ENCODE measurements at regions not wholly inside any gene's neighbourhood (a gene's known extent, or its start where the extent isn't known, plus 50 kb on each side); places are given as distances from the start of the nearest gene placed in this dataset.
"Not testable (repeated sequence)": the region's sequence is repeated elsewhere in the genome, so short reads cannot be mapped to it uniquely, and the experiment has no call there.

GRCh38 chr5:62065050-62065449, 241.0 kb upstream of the KIF2A start:
- DNase-seq = no peak

- no peak for DNase-seq
Observed at GRCh38 chr5:62066761-62067277, 239.2 kb upstream of the KIF2A start.

DNA sequence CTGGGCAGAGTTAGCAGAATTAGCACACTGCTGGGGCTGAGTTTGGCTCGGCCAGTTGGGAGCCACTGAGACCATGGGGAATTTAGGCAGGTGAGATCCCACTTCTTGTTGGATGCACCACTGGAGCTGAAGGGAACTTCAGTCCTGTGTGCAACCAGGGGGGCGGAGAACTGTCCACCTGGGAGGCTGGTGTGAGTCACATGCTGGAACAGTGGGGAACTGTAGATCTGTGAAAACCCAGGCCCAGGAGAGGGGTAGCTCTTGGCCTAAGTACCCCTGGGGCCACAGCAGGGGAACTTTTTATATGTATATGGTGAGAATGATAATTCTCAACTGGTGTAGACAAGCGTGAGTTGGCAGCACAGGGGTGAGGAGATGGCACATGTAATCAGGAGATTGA, 237.5 kb upstream of the KIF2A start:
- DNase-seq = no peak

DNA sequence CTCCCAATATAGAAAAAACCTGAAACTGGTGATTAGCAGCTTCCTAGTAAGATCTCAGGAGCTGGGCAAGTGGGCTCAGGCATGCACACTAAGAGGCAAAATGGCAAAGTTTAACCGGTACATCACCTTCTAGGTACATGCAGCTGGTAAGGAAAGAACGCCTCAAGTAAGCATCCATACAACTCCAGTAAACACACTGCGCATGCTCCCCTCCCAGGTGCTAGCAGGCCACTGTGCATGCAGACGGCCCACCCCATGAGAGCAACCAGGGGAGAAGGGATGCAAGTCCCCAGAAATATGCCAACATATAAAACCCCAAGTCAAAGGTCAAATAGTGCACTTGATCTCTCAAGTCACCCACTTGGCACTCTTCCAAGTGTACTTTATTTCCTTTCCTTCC, 228.6 kb upstream of the KIF2A start:
- DNase-seq = no peak

DNA sequence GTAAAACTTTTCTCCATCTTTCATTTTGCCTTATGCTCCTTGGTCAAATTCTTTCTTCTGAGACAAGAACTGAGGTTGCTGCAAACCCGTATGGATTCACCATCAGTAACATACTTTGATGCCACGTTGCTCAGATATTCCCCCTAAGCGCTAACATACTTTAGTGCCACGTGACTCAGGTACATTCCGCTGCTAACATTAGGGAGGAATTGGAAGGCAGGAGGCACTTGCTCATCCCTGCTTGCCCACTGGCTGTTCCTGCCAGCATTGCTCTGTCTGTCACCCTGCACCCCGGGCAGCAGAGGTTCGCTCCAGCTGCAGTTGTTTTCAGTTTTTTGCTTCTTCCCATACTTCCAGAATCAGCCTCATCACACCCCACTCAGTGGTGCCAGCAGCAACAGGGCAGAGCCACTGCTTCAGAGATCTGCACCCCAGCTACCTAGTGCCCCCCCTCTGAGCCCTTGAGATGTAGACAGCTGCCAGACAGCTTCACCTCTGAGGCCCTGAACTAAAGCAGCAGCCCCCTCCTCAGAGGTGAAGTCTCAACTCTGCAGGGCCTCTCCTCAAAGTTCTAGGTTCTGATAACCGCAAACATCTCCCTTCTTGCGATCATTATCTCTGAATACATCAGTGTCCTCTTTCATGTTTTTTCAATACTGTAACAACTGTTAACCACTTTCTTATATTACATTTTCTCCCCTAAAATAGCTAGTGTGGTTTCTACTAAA, 228.0 kb upstream of the KIF2A start:
- DNase-seq = no peak

DNA sequence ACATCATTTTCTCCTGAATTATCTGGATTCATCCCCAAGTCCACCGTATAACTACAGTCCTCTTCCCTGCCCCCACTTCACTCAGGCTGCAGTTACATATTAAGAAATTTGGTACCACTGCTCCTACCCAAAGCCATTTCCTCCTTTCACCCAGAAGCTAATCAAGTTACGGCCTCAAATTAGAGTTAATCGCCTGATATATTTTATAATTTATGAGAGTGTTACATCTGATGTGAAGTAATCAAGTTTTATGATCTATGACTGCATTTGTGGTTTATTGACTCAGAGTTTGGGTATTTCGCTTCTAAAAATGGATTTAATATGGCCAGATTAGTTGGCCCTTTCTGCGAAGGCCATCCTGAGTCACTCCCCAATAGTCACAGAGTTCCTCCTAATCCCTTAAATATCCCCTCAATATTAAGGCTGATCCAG, 223.6 kb upstream of the KIF2A start:
- DNase-seq = no peak

GRCh38 chr5:62083247-62083646, 222.8 kb upstream of the KIF2A start:
- no peak for DNase-seq

DNA sequence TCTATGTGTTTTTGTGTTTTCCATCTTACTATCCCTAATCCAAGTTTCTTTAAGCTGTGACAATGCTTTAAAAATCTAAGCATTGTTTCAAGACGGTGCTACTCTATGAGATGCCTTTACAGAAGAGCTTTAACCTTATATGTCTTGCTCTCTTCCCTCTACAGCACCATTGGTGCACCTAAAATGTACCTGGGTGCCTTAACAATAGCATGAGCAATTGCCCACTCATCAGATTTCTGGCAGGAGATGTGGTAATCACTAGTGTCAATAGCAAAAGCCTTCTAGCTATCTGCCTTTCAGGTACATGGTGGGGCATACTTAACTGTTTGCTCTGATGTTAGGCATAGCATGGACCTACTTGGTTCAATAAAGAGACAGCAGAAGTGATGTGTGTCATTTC, 222.3 kb upstream of the KIF2A start:
- DNase-seq = no peak

DNA sequence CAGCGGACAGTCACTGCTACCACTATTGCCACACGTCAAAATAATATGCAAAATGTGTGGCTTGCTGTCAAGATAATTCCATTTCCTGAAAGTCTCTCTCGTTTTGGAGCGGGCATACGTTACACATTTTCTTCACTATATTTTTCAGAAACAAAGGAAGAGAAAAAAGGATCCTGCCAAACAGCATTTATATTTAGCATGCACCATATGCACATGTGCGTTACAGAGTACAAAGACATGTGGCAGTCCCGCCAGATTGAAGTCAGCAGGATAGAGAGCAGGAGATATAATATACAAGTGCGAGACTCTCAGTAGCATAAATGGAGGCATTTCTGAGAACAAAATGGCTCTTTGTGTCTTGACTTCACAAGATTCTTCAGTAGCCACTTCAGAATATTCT, 221.6 kb upstream of the KIF2A start:
- no peak for DNase-seq

GRCh38 chr5:62090953-62091352, 215.1 kb upstream of the KIF2A start:
- no peak for DNase-seq

GRCh38 chr5:62093411-62093810, 212.6 kb upstream of the KIF2A start:
- DNase-seq = no peak

DNA sequence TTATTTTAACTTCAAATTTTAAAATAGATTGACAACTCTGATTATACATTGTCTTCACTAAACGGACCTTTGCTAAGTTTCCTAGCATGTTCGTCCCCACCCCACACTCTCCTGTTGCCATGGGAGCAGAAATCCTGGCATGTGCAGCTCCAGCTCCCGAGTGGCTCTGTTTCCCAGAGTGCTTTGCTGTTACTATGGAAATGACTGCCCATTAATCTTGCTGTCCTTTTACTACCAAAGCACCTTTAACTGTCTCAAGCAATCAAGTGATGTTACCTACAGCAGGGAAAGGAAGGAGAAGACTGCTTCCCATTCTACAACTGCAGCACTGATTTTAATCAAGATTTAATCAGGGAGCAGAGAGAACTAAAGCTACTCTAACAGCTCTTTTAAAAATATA, 212.0 kb upstream of the KIF2A start:
- peak; percentile 84 for DNase-seq

DNA sequence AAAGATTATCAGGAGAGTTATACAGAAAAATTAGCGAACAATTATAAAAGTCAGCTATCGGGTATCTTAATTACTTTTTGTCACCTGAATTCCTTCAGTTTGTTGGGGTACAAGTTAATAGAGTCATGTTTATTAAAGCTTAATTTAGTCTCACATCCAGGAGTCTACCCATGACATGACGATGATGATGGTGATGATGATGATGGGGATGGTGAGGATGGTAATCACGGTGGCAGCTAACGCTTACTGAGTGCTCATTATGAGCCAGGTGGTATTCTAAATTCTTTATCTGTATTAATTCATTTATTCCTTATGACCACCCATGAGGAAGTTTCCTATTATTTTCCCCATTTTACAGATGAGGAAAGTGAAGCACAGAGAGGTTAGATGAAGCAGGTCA, 208.6 kb upstream of the KIF2A start:
- no peak for DNase-seq

GRCh38 chr5:62100201-62100600, 205.8 kb upstream of the KIF2A start:
- DNase-seq = no peak

- DNase-seq = not testable (repeated sequence)
Observed at GRCh38 chr5:62103863-62104262, 202.1 kb upstream of the KIF2A start.

DNA sequence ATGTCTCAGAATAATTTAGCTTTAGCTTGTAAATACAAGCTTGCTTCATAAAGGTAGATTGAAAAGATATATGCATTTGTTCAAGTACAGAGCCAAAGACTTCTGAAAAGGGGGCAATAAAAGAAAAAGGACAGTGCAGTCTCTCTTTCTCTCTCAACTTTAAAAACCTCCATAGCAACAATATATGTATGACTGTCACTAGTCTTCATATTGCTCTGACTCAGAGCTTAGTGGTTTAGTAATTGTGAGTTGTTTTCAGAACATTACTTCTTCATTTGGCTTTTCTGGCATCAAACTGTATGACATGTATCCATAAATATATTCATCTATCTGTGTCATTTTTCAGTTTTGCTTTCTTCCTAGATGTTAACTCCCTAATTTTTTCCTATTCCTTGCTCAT, 194.6 kb upstream of the KIF2A start:
- DNase-seq = no peak

GRCh38 chr5:62112689-62113228, 193.2 kb upstream of the KIF2A start:
- no peak for DNase-seq

DNA sequence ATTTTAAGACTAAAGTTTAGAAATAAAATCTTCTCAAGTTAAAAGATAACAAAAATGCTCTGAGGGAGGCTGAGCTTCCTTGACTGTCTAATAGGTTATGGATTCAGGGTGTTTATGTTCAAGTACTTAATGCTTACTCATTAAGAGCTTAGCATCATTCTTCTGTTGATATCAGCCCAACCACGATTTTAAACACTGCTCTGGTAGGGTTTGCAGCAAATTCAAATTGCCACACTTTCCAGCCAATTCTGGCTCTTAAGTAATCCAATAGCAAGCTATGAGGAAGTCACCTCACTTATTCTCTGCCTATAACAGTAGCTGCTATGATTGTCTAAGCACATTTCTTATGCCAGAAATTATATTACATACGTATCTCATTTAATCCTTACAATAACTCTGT, 191.0 kb upstream of the KIF2A start:
- DNase-seq = no peak

GRCh38 chr5:62124266-62124665, 181.7 kb upstream of the KIF2A start:
- no peak for DNase-seq

GRCh38 chr5:62126090-62126489, 179.9 kb upstream of the KIF2A start:
- DNase-seq = no peak

DNA sequence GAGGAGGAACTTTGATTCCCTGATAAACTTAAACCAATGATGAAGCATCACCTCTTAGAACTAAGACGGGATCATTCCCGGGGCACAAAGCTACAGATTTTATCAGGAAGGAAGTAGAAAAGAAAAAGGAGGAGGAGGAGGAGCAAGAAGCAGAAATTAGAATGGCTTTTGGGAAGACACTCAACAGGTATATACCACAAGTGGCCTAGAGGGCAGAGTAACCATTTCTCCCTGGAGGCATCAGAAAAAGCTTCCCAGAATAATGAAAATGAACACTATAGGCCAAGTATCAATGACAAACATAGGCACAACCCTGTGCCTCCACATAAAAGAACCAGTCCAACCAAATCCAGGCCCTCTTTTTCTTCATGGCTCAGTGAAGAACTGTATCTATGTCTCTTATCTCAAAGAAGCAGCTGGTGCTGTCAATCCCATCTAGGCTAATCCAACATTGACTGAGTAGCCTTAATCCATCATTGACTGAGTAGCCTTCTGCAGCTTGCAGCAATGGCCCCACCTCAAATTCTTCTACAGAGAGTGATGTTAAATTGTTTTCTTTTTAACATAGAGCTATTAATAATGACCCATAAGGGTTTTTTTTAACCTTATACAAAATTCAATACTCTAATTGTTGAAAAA, 178.8 kb upstream of the KIF2A start:
- no peak for DNase-seq

- DNase-seq = no peak
Observed at GRCh38 chr5:62130107-62130506, 175.9 kb upstream of the KIF2A start.

- DNase-seq = no peak
Observed at GRCh38 chr5:62132276-62132675, 173.7 kb upstream of the KIF2A start.

GRCh38 chr5:62133426-62133825, 172.6 kb upstream of the KIF2A start:
- no peak for DNase-seq
